ENCODE measurements at regions not wholly inside any gene's neighbourhood (a gene's known extent, or its start where the extent isn't known, plus 50 kb on each side); places are given as distances from the start of the nearest gene placed in this dataset.

DNA sequence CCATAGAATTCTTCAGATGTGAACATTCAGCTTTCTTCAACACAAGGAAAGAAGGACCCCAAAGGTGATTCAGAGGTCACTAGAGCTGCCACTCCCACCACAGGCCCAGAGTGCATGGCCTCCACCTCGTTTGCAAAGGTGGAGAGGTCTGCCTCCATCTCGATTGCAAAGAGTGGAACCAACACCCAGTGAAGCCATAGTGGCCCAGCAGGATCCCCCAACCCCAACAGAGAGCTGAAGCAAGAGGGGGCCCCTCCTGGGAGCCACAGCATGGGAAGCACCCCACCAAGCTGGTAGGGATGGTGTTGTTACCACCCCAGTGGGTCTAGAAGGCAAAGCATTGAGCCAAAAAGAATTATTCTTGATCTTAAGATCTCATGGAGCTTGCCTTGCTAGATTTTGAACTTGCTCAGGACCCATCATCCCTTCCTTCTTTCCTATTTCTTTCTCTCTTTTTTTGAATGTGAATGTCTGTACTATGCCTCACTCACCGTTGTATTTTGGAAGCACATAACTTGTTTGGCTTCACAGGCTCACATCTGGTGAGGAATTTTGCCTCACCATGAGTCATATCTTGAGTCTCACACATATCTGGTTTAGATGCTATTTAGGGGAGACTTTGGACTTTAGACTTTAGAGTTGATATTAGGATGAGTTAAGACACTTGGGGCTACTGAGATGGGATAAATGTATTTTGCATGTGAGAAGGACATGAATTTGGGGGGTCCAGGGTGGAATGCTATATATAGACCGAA is 119.2 kb downstream of the ANKRD60 start:
- no peak for DNase-seq

DNA sequence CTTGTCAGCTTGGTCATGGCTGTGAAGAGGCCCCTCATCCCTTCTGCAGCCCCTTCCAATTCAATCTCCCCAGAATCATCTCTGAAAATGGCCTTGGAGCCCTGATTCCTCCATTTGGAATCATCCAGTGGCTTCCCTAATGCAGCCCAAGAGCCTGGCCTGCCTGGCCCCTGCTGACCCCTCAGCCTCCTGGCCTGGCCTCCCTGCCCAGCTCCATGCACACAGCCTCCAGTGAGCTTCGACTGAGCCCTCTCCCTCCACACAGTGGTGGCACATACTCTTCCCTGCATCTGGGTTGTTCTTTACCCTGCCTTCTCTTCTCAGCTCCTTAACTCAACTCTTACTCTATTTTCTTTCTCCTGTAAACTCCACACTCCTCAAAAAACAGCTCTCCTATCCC is 120.9 kb downstream of the ANKRD60 start:
- no peak for DNase-seq

DNA sequence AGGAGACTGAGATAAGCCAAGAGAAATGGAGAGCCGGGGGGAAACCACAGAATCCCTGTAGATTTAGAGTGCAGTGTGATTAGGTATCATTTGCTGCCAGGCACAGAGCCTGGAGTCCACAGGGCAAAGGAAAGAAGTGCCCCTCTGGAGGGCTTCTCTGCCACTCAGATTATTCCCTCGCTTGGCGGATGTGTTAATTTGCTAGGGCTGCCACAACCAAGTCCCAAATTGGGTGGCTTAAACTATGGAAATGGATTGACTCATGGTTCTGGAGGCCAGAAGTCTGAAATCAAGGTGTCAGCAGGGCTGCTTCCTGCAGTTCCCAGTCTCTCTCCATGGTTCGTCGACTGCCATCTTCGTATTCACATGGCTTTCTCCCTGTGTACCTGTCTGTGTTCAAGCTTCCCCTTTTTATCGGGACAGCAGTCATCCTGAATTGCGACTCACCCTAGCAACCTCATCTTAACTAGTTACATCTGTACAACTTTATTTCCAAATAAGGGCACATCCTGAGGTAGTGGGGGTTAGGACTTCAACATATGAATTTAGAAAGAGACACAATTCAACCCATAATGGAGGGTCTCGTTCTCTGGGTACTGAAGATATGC is 122.2 kb downstream of the ANKRD60 start:
- no peak for DNase-seq

DNA sequence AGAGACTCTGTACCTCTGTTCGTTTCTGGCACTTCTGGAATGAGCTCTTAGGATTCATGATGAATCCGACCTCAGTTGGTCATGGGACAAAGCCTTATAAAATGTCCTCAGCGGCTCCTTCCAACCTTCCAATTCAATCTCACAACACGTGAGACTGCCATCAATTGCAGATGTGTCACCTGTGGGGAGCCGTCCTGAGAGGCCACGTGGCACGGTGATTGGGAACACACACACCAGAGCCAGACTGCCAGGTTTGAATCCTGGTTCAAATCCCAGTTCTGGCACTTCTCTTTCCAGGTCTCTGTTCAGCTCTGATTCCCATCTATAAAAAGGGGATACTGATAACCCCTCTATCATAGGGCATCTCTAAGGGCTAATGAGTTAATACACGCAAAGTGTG is 124.5 kb downstream of the ANKRD60 start:
- no peak for DNase-seq

DNA sequence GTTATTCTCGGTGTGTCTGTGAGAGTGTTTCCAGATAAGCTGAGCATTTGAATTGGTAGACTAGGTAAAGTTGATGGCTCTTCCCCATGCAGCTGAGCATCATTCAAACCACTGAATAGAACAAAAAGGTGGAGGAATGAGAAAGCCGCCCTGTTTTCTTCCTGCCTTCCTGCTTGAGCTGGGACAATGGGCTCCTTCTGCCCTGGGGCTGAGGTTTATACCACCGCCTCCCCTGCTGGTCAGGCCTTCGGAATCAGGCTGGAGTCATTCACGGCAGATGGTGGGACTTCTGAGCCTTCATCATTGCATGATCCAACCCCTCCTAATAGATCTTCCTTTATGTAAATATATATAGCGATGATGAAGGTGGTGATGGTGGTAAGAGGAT is 124.9 kb downstream of the ANKRD60 start:
- DNase-seq: no peak

DNA sequence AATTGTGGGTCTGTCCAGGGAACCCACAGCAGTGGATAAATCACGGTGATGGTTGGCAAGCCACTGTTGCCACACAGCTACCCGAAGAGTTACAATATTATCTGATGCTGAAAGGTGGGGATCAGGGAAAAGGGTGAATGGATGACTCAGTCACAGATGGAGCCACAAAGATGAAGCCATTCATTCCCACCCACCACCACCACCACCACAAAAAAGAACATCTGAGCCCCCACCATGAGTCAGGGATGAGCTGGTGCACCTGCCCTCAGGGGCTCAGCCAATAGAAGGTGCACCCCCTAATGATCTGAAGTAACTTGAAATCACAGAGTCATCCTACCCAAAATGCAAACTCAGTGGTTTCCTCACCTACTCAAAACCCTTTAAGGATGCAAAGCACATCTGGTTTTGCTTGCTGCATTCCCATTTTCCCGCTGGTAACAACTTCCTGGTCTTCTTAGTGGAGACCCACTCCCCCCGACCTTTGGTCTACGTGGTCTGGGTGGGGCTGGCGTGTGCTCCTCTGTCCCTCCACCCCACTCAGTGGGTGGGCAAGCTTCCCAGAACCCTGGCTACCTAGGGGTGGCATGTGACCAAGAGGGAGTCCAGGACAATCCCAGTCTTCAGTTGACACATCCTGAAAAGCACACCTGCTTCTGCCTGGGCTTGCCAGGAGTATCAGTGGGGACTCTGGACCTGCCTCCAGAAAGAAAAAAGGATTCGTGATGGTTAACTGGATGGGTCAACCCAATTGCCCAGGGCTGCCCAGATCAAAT is 125.5 kb downstream of the ANKRD60 start:
- no peak for DNase-seq

DNA sequence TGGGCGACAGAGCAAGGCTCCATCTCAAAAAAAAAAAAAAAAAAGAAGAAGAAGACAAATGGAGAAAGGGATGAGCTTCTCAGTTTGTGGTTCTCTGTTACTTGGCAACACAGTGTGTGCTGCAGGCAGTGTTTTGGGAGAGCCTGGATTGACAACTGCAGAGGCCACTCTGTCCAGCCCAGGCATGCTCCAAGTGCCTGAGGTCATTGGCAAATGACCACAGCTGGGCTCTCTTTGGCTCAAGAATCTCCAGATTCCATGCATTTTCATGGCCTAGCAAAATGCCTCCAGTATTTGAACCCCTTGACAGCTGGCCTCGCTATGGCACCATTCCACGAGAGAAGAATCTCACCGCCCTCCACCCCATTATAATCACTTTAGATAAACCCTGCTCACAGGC is 126.2 kb downstream of the ANKRD60 start:
- no peak for DNase-seq

DNA sequence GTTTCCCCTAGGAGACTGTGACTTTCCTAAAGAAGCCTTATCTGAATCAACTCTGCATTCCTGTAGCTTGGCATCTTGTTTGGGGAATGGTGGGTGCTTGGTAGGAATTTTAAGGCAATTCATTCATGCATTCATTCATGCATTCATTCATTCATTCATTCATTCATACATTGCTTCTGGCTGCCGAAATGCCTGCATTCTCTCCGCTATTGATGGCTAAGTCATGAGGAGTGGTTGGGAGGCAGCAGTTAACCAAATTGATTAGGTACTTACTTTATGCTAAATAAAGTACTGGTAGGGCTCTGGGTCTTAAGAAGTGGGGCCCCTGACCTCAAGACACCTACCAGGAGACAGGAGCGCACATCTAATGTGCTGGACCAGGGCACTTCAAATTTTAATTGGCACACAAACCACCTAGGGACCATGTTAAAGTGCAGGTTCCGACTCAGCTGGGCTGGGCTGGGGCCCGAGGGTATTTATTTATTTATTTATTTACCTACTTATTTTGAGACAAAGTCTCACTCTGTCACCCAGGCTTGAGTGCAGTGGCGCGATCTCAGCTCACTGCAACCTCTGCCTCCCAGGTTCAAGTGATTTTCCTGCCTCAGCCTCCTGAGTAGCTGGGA is 127.6 kb downstream of the ANKRD60 start:
- DNase-seq: no peak

DNA sequence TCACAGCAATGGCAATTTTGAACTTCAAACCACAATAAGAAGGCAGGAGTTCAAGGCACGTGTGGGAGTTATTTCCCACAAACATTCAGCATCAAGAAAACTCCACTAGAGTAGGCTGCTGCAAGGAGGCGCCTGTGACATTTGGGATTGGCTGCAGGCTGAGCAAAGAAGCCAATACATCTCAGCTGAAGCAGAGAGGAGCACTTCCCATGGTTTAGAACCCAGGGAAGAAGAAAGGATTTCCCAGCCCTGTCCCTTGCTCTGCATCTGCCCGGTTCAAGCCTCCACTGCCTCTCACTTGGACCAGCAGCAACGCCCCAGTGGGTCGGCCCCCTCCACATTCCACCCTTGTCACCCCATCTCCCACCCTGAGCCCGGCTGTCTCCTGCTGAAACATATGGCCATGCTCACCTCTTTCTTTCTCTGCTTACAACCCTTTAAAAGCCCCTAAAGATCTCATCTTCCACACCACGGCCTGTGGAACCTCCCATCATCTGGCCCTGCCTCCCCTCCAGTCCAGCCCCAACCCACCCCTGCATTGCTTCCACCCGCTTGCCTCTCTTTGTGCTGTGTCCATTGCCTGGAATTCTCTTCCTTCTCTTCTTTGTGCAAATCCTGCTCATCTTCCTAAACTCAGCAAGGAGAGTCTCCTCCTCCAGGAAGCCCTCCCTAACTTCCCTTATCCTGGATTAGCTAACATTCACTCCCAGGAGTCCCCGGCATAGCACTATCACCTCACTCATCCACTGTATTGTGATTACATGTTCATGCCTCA is 128.3 kb downstream of the ANKRD60 start:
- no peak for DNase-seq

DNA sequence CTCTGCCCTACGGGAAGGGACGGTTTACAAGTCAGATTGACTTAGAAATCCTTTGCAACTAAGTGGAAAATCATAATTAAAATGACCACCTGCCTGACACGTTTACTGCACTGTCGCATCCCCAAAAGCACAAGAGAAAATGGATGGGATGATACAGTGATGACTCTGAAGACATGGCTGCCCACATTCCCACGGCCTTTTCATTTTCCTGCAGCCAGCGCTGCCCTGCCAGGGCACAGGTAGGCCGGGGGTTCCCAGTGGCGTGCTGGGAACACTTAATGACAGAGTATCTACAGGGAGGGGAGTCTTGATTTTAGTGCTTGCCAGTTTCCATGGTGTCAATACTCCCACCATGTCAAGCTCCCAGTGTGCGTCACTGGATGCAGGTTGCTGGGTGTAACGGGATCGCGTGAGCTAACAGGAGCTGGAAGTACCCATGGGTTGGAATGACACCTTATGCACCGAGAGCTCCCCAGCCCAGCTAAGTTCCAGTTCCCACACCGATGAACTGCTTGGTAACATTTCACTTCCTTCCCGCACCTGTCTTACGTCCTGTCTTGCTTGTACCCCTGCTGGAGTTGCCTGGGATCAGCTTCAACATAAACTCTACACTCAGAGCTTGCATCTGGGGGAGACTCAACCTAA is 129.0 kb downstream of the ANKRD60 start:
- no peak for DNase-seq

DNA sequence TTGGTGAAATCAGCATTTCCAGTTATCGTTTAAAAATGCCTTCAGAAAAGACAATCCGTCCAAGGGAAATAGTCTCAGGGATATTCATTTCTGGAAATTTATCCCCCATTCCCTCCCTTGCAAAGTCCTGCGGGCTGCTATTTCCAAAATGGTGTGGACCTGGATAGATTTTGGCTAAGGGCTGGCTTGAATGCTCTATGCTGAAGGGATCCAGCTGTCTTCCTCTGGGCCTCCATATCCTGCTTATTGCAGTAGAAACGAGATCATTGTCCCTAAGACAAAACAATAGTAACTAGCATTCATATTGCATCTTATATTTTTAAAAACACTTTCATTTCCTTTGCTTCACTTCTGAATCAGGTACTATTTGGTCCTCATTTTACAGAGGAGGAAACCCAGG is 129.9 kb downstream of the ANKRD60 start:
- no peak for DNase-seq

DNA sequence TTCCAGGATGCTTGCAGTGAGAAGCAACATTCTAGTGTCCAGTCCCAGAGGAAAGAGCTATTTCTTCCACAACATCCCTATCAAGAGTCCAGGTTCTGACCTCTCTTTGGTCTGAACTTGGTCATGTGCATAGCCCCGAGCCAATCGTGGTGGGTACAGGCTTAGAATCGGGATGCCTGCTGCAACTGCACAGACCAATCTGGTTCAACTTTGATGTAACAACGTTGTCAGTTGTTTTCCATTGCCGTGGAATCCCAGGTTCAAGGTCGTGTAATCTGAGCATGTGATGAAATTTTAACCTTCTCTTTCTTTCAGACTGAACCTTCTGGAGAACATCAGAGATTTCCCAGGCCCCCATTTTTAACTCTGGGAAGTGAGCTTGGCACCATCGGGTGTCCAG is 130.5 kb downstream of the ANKRD60 start:
- DNase-seq: no peak

DNA sequence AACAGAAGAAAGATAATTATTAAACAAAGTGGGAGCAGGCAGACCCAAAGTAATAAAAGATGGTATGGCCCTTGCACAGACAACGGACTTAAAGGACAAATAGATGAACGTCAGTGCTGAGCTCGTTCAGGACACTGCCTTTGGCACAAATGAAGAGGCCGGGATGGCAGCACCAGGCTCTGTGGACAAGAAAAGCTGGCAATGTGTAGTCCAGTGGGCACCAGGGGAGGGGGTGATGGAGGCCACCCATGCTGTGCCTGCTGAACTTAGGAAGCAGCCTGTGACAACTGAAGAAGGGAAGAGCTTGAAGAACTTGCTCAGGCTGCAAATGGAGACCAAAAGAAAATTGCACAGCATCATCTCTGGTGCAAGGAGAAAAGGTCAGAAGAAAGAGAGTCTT is 131.0 kb downstream of the ANKRD60 start:
- DNase-seq: no peak

DNA sequence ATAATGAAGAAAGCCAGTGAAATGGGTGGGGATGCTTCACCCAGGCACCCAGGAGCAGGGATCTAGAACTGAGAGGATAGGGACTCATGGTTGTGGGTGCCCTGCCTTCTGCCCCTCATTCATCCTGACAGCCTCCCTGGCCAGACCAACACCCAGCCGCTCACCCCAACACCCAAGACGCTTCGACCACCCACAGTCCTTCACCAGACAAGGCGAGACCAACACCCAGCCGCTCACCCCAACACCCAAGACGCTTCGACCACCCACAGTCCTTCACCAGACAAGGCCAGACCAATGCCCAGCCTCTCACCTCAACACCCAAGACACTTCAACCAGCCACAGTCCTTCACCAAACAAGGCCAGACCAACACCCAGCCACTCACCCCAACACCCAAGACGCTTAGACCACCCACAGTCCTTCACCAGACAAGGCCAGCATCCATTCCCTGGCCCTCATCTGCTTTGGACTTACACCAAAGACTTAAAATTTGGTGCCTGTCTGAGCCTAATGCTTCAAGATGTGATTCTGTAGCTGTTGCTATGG is 131.5 kb downstream of the ANKRD60 start:
- no peak for DNase-seq

DNA sequence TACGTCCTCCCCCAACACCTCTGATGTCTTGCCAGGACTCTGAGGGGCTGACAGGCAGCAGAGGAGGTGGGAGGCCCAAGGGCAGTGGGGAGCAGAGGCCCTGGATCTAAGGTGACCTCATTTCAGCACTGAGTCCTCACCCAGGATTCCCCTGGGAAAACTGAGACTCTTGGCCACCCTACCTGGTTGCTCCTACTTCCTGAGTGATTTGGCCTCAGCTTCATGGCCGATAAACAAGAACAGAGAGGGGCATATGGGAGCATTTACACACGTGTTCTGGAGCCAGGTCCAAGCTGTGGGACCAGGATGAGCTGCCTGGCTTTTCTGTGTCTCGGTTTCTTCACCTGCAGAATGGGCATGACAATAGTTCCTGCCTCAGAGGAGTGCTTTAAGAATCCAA is 133.8 kb downstream of the ANKRD60 start:
- DNase-seq: no peak

DNA sequence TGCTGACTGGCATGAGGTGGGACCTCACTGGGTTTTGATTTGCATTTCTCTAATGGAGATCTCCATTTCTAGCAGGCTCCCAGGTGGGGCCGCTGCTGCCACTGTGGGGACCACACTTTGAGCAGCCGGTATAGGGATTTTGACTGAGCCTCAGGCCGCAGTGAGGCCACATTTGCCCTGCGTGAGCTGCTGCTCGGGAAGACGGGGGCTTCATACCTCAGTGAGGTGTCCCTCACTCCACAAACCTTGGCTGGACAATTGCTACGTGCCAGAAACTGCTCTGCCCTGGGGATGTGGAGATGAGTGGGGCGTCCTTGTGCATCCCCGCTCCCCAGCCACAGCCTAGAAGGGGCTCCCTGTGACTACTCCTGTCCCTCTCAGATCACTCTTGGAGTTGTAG is 134.3 kb downstream of the ANKRD60 start:
- DNase-seq: no peak

DNA sequence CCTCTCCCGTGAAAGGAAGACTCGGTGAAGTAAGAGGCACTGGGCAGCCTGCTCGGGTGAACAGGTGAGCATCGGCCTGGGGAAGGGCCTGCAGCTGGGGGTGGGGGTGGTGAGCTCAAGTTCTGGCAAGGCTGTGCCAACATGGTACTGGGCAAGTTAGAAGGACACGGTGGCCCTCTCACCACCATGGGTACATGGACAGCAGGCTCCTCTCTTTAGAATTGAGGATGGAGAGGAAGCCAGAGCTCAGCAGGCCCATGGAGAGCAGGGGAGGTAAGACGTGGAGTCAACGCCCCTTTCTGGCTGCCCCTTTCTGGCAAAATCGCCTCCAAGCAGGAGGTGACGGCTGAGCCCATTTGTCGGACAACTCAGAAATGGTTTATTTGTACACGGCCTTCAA is 135.6 kb downstream of the ANKRD60 start:
- DNase-seq: no peak

DNA sequence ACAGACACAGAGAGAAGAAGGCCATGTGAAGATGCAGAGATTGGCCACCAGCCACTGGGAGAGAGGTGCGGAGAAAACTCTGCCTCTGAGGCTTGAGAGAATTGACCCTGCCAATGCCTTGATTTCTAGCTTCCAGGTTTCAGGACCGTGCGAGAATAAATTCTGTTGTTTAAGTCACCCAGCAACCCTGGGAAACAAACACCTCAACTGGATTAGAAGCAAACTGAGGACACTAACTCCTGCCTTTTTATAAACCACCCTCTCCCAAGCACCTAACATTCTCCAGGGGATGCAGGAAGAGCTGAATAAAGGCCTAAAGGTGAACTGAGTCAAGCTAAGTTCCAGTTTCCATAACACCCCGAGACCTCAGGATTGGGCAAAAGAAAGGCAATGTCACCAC is 136.1 kb downstream of the ANKRD60 start:
- no peak for DNase-seq

DNA sequence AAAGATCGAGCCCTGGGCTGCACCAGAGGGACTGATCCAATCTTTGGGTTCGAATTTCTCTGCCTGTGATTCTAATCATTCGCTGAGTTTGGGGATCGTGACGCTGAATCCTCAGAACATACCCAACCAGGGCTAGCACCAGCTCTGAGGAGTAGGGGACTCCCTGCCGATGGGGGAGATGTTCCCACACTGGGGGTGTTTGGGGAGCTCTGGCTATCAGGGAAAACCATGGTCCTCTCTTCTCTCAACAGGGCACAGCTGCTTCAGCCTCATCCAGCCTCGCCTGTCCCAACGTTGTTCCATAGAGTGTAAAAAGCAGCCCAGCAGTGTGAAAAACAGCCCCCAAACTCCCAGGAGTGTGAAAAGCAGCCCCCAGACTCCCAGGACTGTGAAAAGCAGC is 136.6 kb downstream of the ANKRD60 start:
- DNase-seq: no peak

DNA sequence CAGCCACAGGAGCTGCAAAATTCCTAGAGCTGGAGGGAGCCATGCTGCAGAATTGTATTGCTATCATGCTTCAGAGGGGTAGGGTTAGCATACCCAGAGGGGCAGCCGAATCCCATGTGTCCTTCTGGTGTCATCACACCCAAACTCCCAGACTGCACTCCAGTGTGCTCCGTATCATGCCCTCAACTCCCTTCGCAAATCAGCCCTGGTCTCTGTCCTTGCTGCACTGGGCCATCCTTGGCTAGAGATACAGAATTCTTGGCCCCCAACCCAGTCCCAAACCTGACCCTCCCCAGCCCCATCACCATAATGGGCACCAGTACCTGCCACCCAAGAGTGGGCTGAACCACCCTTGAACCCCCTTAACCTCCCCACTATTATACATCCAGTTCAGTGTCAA is 138.3 kb downstream of the ANKRD60 start:
- DNase-seq: no peak

DNA sequence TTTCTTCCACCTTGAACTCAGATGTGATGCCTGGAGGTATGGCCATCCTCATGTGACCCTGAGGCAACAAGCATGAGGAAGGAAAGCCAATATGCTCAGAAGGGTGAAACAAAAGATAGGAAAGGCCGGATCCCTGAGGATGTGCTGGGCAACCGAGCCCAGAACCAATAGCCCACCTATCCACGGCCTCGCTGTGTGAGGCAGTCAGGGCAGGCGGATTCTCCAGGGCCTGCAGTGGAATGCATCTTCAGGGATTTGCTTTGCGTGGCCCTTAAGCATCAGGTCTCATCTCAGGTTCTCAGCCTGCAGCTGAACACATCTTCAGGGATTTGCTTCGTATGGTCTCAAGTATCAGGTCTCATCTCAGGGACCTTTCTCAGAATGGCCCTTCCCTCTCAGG is 139.8 kb downstream of the ANKRD60 start:
- no peak for DNase-seq

DNA sequence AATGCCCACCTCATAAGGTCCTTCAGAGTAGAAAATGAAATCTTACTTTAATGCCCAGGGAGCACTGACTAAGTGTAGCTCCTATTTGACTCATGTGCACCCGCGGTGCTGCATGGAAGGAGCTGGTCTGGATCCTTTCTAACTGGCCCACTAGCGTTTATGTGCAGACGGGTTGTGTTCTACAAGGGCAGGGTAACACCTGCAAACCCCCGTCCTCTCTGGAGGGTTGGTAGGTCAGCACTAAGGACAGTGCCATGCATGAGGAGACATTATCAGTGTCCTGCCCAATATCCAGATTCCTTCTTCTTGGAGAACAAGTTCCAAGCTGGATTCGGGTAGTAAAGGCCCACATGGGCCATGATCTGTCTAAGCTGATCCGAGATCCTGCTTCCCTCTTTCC is 140.3 kb downstream of the ANKRD60 start:
- no peak for DNase-seq

All from NCI-H1105 (cell line).